Skeletal muscle satellite cell (primary cell): ENCODE measurements at regions not wholly inside any gene's neighbourhood (a gene's known extent, or its start where the extent isn't known, plus 50 kb on each side); places are given as distances from the start of the nearest gene placed in this dataset.
"Not testable (repeated sequence)": the region's sequence is repeated elsewhere in the genome, so short reads cannot be mapped to it uniquely, and the experiment has no call there.

ENCODE experiments used
- H3K27me3 ChIP-seq: 2 replicates; pipeline ENCODE4 v1.7.0; 2013; ENCODE audit warnings: low read length; ENCODE audit not compliant: control insufficient read depth, insufficient read depth
- H3K36me3 ChIP-seq: 2 replicates; pipeline ENCODE4 v1.7.0; 2013; ENCODE audit warnings: mild to moderate bottlenecking, control low read depth, low read length; ENCODE audit not compliant: insufficient read depth
- H3K4me1 ChIP-seq: 2 replicates; pipeline ENCODE4 v1.7.0; 2013; ENCODE audit warnings: low read length; ENCODE audit not compliant: control insufficient read depth, insufficient read depth
- H3K4me2 ChIP-seq: 2 replicates; pipeline ENCODE4 v1.7.0; 2013; ENCODE audit warnings: mild to moderate bottlenecking, low read length
- H3K4me3 ChIP-seq: 2 replicates; pipeline ENCODE4 v1.7.0; 2013; ENCODE audit warnings: low read length
- H3K9ac ChIP-seq: 2 replicates; pipeline ENCODE4 v1.7.0; 2013; ENCODE audit warnings: mild to moderate bottlenecking, low read depth, low read length, moderate library complexity
- H3K9me3 ChIP-seq: replicated peaks from 2 replicates; pipeline ENCODE4 v1.7.0; 2013; ENCODE audit warnings: mild to moderate bottlenecking, control low read depth, low read length

DNA sequence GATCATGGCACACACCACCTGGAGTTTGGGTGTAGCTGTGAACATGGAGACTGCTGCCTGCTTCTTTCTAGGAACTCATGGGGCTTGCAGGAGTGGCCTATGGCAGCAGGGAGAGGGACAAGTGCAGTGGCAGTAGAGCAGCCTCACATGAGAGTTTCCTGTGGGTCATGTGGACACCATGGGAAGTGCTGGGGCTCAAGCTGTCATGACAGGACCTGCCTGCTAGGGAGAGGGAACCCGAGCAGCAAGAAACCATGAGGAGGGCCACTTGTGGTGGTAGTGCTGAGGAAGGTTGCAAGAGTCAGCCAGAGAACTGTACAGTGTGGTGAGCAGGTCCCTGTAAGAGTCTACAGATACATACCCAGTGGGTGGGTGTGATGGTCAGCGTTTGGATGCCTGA is 73.8 kb upstream of the MRPS22 start:
- Histone ChIP-seq H3K27me3 (no peaks in the 10 kb centered on the region), H3K9me3 (no peaks in the 10 kb centered on the region), H3K4me1 (no peaks in the 10 kb centered on the region), H3K4me2 (no peak overlapping the region), H3K9ac (no peak overlapping the region), H3K4me3 (no peak overlapping the region), H3K36me3 (no peaks in the 10 kb centered on the region)

- not testable (repeated sequence) for H3K36me3 ChIP-seq, H3K9ac ChIP-seq, H3K27me3 ChIP-seq, H3K4me2 ChIP-seq, H3K9me3 ChIP-seq, H3K4me1 ChIP-seq, H3K4me3 ChIP-seq
Measured at GRCh38 chr3:139270652-139271051, 73.2 kb upstream of the MRPS22 start.

- Histone ChIP-seq H3K36me3 (no peaks in the 10 kb centered on the region), H3K9ac (no peak overlapping the region), H3K4me3 (no peak overlapping the region), H3K27me3 (no peaks in the 10 kb centered on the region), H3K9me3 (no peaks in the 10 kb centered on the region), H3K4me2 (no peak overlapping the region), H3K4me1 (peaks cover 21% of the 10 kb centered on the region)
Measured at GRCh38 chr3:139280027-139280671, 63.7 kb upstream of the MRPS22 start.

GRCh38 chr3:139281096-139281495 is 62.7 kb upstream of the MRPS22 start:
- Histone ChIP-seq H3K36me3 (no peaks in the 10 kb centered on the region), H3K27me3 (no peaks in the 10 kb centered on the region), H3K9ac (peak overlapping the region; percentile 35), H3K9me3 (no peaks in the 10 kb centered on the region), H3K4me1 (peaks cover 21% of the 10 kb centered on the region), H3K4me3 (peak overlapping the region; percentile 54), H3K4me2 (peak overlapping the region; percentile 71)

DNA sequence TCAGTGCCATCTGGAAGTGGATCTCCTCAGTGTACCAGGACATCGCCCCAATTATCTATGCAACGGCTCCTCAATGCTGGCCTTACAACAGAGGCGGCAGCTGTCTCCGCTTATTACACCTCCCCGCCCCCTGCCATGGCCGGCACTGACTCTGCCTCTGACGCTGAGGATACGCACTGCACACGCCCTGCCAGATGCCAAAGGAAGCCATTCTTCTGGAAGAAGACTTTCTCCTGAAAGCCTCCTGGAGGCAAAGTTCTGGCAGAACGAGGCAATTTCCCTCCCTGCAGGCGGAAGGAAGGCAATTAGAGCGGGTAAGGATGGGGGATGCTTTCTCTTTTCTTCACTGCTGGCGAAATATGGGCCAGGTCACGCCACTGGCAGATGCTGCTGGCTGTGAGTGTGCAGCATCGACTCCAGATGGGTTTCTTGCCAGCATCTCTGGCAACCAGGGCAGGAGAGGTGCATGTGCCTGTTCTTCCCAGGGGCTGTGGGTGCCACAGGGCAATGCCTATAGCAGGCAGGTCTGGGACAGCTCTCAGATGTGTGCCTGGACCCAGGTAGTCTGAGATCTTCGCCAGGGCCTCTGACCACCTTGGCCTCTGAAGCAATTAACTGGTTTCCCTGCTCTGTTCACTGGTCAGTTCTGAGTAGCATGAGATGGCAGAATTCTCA is 62.2 kb upstream of the MRPS22 start:
- Histone ChIP-seq H3K4me1 (peaks cover 21% of the 10 kb centered on the region), H3K9ac (peak overlapping the region; percentile 35), H3K9me3 (no peaks in the 10 kb centered on the region), H3K4me3 (peak overlapping the region; percentile 54), H3K27me3 (no peaks in the 10 kb centered on the region), H3K36me3 (no peaks in the 10 kb centered on the region), H3K4me2 (peak overlapping the region; percentile 71)

GRCh38 chr3:139283301-139283700 is 60.5 kb upstream of the MRPS22 start:
- no peak overlapping the region for H3K4me3 ChIP-seq
- H3K27me3 ChIP-seq = no peaks in the 10 kb centered on the region
- H3K36me3 ChIP-seq = no peaks in the 10 kb centered on the region
- H3K9me3 ChIP-seq = no peaks in the 10 kb centered on the region
- H3K4me2 ChIP-seq = no peak overlapping the region
- H3K9ac ChIP-seq = no peak overlapping the region
- peaks cover 21% of the 10 kb centered on the region for H3K4me1 ChIP-seq

GRCh38 chr3:139284221-139284620 is 59.6 kb upstream of the MRPS22 start:
- no peaks in the 10 kb centered on the region for H3K36me3 ChIP-seq
- H3K4me2 ChIP-seq = no peak overlapping the region
- no peaks in the 10 kb centered on the region for H3K27me3 ChIP-seq
- H3K4me3 ChIP-seq = no peak overlapping the region
- no peak overlapping the region for H3K9ac ChIP-seq
- peaks cover 21% of the 10 kb centered on the region for H3K4me1 ChIP-seq
- H3K9me3 ChIP-seq = no peaks in the 10 kb centered on the region

DNA sequence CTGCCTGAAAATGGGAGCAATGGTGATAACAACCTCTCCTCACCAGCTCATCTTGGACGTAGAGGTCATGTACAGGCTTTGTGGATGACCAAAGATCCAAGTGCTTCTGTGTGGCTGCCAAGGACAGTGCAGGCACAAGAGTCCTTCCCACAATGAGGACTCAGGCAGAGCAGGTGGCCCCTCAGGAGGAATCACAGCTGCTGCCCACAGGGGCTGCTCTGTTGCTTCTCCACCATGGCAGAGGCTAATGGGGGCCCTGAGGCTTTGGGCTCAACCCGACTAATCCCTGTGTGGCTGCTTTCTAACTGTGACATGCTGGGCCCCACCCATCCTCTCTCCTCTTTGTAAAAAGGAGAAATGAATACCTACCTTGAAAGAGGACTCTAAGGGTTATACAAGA is 58.1 kb upstream of the MRPS22 start:
- no peak overlapping the region for H3K9ac ChIP-seq
- no peaks in the 10 kb centered on the region for H3K36me3 ChIP-seq
- H3K4me2 ChIP-seq = no peak overlapping the region
- peaks cover 21% of the 10 kb centered on the region for H3K4me1 ChIP-seq
- H3K27me3 ChIP-seq = no peaks in the 10 kb centered on the region
- no peaks in the 10 kb centered on the region for H3K9me3 ChIP-seq
- H3K4me3 ChIP-seq = no peak overlapping the region

GRCh38 chr3:139286241-139286640 is 57.6 kb upstream of the MRPS22 start:
- H3K27me3 ChIP-seq = no peaks in the 10 kb centered on the region
- H3K9me3 ChIP-seq = no peaks in the 10 kb centered on the region
- peaks cover 15% of the 10 kb centered on the region for H3K4me1 ChIP-seq
- H3K4me3 ChIP-seq = no peak overlapping the region
- no peak overlapping the region for H3K4me2 ChIP-seq
- H3K9ac ChIP-seq = no peak overlapping the region
- no peaks in the 10 kb centered on the region for H3K36me3 ChIP-seq

GRCh38 chr3:139286825-139287224 is 57.0 kb upstream of the MRPS22 start:
- peaks cover 9% of the 10 kb centered on the region for H3K4me1 ChIP-seq
- no peaks in the 10 kb centered on the region for H3K27me3 ChIP-seq
- H3K4me2 ChIP-seq = no peak overlapping the region
- H3K36me3 ChIP-seq = no peaks in the 10 kb centered on the region
- no peak overlapping the region for H3K4me3 ChIP-seq
- H3K9ac ChIP-seq = no peak overlapping the region
- H3K9me3 ChIP-seq = no peaks in the 10 kb centered on the region

- Histone ChIP-seq H3K9me3 (no peaks in the 10 kb centered on the region), H3K9ac (no peak overlapping the region), H3K36me3 (no peaks in the 10 kb centered on the region), H3K4me1 (peaks cover 4% of the 10 kb centered on the region), H3K4me2 (no peak overlapping the region), H3K4me3 (no peak overlapping the region), H3K27me3 (no peaks in the 10 kb centered on the region)
Measured at GRCh38 chr3:139287557-139287956, 56.3 kb upstream of the MRPS22 start.

GRCh38 chr3:139288266-139288821 is 55.5 kb upstream of the MRPS22 start:
- Histone ChIP-seq H3K4me1 (peaks cover 10% of the 10 kb centered on the region), H3K36me3 (no peaks in the 10 kb centered on the region), H3K4me3 (no peak overlapping the region), H3K4me2 (no peak overlapping the region), H3K27me3 (no peaks in the 10 kb centered on the region), H3K9ac (no peak overlapping the region), H3K9me3 (no peaks in the 10 kb centered on the region)
